ENCODE measurements at regions not wholly inside any gene's neighbourhood (a gene's known extent, or its start where the extent isn't known, plus 50 kb on each side); places are given as distances from the start of the nearest gene placed in this dataset.

GRCh38 chr2:196362973-196363549 lies 191.7 kb upstream of the STK17B start:
- DNase-seq: no peak

- DNase-seq: no peak
These were observed 193.8 kb upstream of the STK17B start for GRCh38 chr2:196365145-196365544.

DNA sequence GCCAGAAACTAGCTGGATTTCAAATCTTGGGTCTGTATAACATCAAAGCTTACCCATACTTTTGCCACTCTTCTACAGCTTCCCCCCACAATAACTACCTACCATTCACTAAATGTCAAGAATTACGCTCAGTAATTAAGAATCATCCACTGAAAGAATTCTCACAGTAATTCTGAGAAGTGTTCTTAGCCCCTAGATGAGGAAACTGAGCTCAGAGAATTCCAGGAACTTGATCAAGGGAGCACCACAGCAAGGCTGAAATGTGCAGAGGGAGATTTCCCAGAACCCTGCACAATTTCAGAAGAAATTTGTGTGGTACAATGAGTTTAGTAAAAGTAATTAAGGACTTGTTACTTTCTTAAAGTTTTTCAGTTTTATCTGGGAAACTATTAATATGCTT lies 194.5 kb upstream of the STK17B start:
- DNase-seq: no peak

DNA sequence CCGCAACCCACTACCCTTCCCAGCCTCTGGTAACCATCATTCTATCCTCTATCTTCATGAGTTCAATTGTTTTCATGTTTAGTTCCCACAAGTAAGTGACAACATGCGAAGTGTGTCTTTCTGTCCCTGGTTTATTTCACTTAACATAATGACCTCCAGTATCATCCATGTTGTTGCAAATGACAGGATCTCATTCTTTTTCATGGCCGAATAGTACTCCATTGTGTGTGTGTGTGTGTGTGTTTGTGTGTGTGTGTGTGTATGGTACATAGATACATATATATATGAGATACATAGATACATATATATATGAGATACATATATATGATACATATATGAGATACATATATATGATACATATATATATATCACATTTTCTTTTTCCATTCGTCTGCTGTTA lies 196.3 kb upstream of the STK17B start:
- no peak for DNase-seq

DNA sequence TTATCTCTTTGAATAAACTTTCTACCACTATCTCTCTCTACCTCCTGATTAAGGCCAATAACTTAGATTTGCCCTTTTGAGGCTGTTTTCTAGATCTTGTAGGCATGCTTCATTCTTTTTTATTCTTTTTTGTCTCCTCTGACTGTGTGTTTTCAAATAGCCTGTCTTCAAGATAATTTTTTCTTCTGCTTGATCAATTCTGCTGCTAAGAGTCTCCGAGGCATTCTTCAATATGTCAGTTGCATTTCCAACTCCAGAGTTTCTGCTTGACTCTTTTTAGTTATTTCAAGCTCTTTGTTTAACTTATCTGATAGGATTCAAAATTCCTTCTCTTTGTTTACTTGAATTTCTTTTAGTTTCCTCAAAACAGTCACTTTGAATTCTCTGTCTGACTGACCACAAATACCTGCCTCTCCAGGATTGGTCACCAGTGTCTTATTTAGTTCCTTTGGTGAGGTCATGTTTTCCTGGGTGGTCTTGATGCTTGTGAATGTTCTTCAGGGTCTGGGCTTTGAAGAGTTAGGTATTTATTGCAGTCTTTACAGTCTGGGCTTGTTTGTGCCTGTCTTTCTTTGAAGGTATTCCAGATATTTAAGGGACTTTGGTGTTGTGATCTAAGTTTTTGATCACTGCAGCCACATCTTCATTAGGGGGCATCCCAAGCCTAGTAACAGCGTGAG lies 197.3 kb upstream of the STK17B start:
- no peak for DNase-seq

GRCh38 chr2:196369967-196370366 lies 198.6 kb upstream of the STK17B start:
- DNase-seq: no peak

DNA sequence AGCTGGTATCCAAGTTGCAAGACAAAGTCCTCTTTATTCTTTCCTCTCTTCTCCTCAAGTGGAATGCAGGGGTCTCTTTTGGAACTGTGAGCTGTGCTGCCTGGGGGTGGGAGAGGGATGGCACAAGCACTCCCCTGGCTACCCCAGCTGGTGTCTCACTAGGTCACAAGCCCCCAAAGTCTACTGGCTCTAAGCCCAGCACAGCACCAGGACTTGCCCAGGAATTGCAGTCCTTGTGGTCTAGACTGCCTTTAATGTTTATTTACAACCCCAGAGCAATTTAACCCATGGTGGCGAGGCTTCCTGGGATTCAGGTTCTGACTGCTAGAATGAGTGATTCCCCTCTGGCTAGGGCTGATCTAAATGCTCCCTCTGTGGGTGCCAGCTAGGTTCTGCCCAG lies 199.0 kb upstream of the STK17B start:
- DNase-seq: no peak

DNA sequence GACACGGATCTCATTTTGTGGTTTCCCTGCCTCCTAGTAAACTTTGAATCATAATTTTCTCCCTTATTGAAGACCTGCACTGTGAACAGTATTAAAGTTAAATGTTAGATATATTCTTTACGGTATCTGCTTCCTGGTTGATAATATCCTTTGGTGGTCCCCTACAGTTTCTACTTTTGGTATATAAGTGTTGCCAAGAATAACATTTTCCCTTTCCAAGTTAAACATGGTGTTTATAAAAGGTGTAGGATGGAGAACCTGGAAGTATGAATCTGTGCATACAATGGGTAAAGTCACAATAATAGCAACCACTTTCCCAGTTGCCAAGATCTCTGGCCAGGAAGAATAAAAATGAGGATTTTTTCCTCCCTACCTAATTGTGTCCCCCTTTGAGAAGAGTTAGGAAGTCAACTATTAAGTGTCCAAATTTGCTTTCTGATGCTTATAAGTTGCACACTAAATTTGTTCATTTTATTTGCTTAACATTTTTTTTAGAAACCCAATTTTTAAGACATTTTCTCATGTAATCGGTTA lies 201.0 kb upstream of the STK17B start:
- no peak for DNase-seq

GRCh38 chr2:196372811-196373664 lies 201.7 kb upstream of the STK17B start:
- DNase-seq: no peak

GRCh38 chr2:196376984-196377877 lies 205.9 kb upstream of the STK17B start:
- DNase-seq: no peak

DNA sequence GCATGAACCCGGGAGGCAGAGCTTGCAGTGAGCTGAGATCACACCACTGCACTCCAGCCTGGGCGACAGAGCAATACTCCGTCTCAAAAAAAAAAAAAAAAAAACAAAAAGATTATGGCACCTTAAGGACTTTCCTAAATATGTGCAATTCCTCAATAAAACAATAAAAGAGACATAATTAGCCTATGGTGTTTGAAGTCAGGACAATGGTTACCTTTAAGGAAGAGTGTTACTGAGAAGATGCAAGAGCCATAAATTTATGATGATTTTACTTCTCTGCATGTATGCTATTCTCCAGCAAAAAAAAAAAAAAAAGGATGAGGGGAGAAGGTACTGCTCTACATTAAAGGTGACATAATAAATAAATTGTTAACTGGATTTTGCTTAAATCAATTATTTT lies 208.2 kb upstream of the STK17B start:
- DNase-seq: no peak

- no peak for DNase-seq
These were observed 208.7 kb upstream of the STK17B start for GRCh38 chr2:196380098-196380497.

DNA sequence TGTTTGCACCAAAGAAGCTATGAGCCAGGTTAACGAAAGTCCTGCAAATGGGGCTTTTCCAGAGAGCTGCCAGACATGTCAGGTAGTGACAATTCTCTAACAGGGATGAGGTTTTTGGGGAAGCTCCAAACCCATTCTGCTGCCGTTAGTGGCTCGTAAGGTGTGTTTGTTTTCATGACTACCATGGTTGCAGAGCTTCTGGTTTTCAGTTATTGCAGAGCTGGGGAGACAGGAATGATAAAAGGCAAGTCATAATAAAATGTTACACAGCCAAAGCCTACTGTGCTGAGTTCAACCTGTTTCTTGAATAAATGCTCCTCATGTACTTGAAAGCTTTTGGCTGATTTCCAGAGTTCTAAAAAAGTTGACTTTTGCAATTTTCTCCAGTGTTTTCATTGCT lies 209.2 kb upstream of the STK17B start:
- no peak for DNase-seq

DNA sequence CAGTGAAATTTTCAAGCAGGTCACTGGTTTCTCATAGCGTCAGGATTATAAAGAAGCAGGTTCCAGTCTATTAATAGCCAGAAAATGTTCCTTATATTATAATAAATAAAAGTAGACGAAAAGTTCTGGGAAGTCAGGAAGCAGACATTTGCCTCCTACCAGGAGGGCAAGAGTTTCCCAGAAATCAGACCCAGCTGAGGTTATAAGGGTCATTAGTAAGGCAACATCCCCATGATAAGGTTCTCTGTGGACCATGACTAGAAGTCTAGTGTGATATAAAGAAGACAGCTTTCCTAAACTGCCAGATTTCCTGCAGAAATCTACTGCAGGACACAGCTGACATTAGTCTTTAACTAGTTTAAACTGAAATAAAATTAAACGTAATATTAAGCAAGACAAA lies 210.1 kb upstream of the STK17B start:
- no peak for DNase-seq

DNA sequence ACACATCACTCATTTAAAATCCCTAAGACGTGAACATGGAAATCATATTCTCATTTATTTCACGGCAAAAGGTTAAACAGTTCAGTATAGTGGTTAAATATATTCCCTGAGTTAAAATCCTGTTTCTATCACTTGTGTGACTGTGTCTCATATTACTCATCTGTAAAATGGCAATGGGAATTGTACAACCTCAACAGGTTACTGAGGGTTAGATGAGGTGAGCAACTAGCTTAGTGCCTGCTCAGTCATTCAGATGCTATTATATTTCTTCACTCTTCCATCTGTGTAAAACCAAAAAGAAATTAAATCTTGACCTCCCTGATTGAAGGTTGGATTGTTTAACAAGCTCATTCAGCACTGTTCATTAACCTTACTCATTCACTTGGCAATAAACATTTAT lies 212.4 kb upstream of the STK17B start:
- no peak for DNase-seq

GRCh38 chr2:196384729-196385128 lies 213.4 kb upstream of the STK17B start:
- no peak for DNase-seq

DNA sequence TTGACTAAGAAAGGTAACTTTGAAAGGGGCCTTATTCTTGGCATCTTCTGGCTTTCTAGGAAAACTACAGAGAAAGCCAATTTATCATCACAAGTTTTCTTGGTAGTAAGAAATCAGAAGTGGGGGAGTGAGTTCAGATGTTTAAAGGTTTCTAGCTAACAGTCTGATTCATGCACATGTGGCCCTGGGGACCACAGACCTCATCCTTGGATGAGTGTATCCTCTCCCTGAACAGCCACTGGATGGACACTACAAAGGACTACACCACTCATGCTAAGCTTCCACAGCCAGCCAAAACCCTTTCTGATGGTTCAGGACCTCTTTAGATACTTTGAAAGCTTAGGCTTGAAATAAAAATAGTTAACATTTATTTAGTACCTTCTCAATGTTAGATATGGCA lies 218.3 kb upstream of the STK17B start:
- DNase-seq: no peak

DNA sequence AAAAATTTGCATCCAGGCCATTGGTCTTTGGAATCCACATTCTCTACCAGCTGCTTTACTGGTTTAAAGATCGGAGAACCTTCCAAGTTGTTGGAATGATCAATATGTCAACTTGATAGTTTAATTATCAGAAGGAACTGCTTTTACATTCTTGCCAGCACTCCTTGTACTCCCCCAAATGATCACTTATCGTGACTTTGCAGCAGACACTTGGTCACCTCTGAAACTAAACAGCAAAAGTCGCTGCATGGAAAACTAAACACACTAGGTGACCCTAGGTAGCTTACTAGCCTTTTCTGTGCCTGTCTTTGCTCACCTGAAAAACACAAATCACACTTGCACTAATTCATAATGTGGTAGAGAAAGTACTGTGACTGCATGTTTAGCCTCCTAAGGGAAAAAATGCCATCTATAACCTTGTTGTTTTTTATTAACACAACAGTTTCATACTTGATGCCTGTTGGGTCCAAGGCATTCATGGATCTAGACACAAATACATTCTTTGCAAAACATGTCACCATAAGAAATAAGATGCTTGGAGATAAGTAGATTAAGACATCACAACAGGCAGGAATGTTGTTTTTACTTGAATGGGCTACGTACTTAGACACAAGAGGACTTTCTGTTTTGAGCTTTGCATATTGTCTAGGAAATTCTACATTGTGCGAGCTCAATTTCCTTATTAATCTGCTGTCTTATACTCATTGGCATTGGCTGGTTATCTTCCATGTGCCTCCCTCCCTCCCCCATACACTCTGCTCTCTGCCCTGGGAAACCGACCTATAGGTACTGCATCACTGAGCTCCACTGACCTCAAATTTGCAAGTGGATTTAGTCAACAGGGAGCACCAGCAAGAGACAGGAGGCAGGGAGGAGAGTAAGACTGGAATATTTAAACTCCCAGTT lies 219.1 kb upstream of the STK17B start:
- no peak for DNase-seq

- no peak for DNase-seq
These were observed 219.7 kb upstream of the STK17B start for GRCh38 chr2:196391149-196391479.

- no peak for DNase-seq
These were observed 227.7 kb upstream of the STK17B start for GRCh38 chr2:196399096-196399495.

DNA sequence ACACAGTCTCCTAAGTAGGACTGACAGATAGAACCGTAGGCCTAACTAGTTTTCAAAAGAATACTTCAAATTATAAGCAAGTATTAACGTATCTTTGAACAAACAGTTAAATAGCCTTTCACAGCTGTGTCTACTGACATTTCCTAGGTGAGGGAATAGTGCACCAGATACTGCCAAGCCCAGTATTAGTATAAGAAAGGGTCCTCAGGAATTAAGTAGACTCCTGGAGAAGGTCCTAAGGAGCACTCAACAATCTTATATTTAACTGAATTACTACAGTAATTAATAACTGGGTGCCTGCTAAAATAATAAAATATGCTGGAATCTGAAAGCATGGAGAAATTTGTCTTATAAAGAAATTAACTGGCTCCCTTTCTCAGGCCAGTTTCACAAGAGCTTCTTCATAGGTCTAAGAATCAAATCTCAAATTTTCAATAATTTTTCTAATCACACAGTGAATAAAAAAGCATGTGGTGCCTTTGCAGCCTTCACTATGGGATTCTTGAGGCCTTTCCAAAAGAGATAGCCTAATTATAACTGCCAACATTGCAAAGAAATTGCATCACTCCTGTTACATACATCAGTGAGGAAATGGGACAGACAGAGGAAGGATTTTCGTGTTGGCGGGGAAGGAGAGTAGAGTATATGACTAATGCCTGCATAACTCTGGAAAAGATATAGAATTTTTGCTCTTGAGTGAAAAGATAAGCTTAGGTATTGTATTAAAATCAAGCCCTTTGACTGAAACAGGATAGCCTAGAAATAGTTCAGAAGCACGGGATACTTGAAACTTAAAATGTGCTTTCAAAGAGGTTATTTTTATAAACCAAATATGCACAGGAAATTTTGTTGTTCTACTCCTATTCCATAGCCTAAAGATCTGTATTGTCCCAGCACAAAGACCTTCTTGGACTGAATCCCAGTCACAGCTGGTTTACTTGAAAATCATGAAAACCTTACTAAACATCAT lies 228.6 kb upstream of the STK17B start:
- DNase-seq: peak in 1 of 2 experiments; percentile 28

Data from NCI-H1930 (cell line).